ENCODE measurements at regions not wholly inside any gene's neighbourhood (a gene's known extent, or its start where the extent isn't known, plus 50 kb on each side); places are given as distances from the start of the nearest gene placed in this dataset.
"Not testable (repeated sequence)": the region's sequence is repeated elsewhere in the genome, so short reads cannot be mapped to it uniquely, and the experiment has no call there.

GRCh38 chr3:33956206-33956605, 157.8 kb downstream of the PDCD6IP start:
- DNase-seq (ENCODE audit: low read depth, low spot score): no peak
- H3K4me3 ChIP-seq (ENCODE audit: low read depth, low read length): no peak overlapping the region
- TF ChIP-seq CTCF (IDR thresholded peaks at IDR 0.05; ENCODE audit: low read depth, low read length): no peak
- in situ Hi-C loops (cut with HindIII; ENCODE audit: low sequenced_read_pairs): no loop called here

GRCh38 chr3:33956776-33957175, 158.3 kb downstream of the PDCD6IP start:
- no peak overlapping the region for H3K4me3 ChIP-seq (ENCODE audit: low read depth, low read length)
- in situ Hi-C loops (cut with HindIII; ENCODE audit: low sequenced_read_pairs): no loop called here
- TF ChIP-seq CTCF (IDR thresholded peaks at IDR 0.05; ENCODE audit: low read depth, low read length): no peak
- DNase-seq (ENCODE audit: low read depth, low spot score): no peak

- no peak overlapping the region for H3K4me3 ChIP-seq (ENCODE audit: low read depth, low read length)
- in situ Hi-C loops (cut with HindIII; ENCODE audit: low sequenced_read_pairs): no loop called here
- DNase-seq (ENCODE audit: low read depth, low spot score): no peak
- no peak for TF ChIP-seq CTCF (IDR thresholded peaks at IDR 0.05; ENCODE audit: low read depth, low read length)
Observed at GRCh38 chr3:33957176-33957575, 158.7 kb downstream of the PDCD6IP start.

GRCh38 chr3:33958661-33959060, 160.2 kb downstream of the PDCD6IP start:
- DNase-seq (ENCODE audit: low read depth, low spot score): no peak
- in situ Hi-C loops (cut with HindIII; ENCODE audit: low sequenced_read_pairs): no loop called here
- H3K4me3 ChIP-seq (ENCODE audit: low read depth, low read length): no peak overlapping the region
- no peak for TF ChIP-seq CTCF (IDR thresholded peaks at IDR 0.05; ENCODE audit: low read depth, low read length)

- no peak for TF ChIP-seq CTCF (IDR thresholded peaks at IDR 0.05; ENCODE audit: low read depth, low read length)
- in situ Hi-C loops (cut with HindIII; ENCODE audit: low sequenced_read_pairs): no loop called here
- DNase-seq (ENCODE audit: low read depth, low spot score): no peak
- H3K4me3 ChIP-seq (ENCODE audit: low read depth, low read length): no peak overlapping the region
Observed at GRCh38 chr3:33962396-33962795, 164.0 kb downstream of the PDCD6IP start.

- DNase-seq (ENCODE audit: low read depth, low spot score); in situ Hi-C loops (cut with HindIII; ENCODE audit: low sequenced_read_pairs); H3K4me3 ChIP-seq (ENCODE audit: low read depth, low read length): not testable (repeated sequence)
Observed at GRCh38 chr3:33970180-33970579, 171.8 kb downstream of the PDCD6IP start.

DNA sequence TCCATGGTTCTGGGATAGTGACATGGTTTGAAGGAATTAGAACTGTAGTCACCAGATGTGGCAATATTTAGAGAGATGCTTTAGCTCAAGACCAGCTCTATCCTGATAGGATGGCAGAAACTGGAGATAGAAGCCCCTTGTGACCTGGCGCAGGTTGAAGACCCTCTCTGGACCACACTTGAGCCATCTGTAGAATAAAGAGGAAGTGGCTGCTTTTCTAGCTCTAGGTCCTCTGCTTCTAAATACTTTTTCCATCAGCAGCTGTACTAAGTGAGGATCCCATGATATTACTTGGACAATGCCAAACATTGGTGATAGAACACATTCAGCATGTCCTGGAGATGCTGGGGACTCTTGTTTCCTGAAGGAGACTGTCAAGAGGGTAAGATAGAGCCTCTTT, 172.6 kb downstream of the PDCD6IP start:
- TF ChIP-seq CTCF (IDR thresholded peaks at IDR 0.05; ENCODE audit: low read depth, low read length): no peak
- in situ Hi-C loops (cut with HindIII; ENCODE audit: low sequenced_read_pairs): no loop called here
- DNase-seq (ENCODE audit: low read depth, low spot score): no peak
- no peak overlapping the region for H3K4me3 ChIP-seq (ENCODE audit: low read depth, low read length)
